Nephron progenitor cell (in vitro differentiated cells): ENCODE measurements at regions not wholly inside any gene's neighbourhood (a gene's known extent, or its start where the extent isn't known, plus 50 kb on each side); places are given as distances from the start of the nearest gene placed in this dataset.

ENCODE experiments used
- DNase-seq: peaks from one replicate; pipeline ENCODE4 v3.0.0; 2021
- H3K27ac Mint-ChIP-seq: 2 replicates; pipeline ENCODE4 v1.8.0; 2021; ENCODE audit warnings: mild to moderate bottlenecking, moderate library complexity, mixed read lengths
- H3K27me3 Mint-ChIP-seq: 2 replicates; pipeline ENCODE4 v1.8.0; 2021; ENCODE audit warnings: mild to moderate bottlenecking, low read depth, mixed read lengths; ENCODE audit not compliant: poor library complexity
- H3K36me3 Mint-ChIP-seq: 2 replicates; pipeline ENCODE4 v1.8.0; 2021; ENCODE audit warnings: low read depth, mixed read lengths
- H3K4me1 Mint-ChIP-seq: 2 replicates; pipeline ENCODE4 v1.8.0; 2021; ENCODE audit warnings: mixed read lengths
- H3K4me3 Mint-ChIP-seq: 2 replicates; pipeline ENCODE4 v1.8.0; 2021; ENCODE audit warnings: mild to moderate bottlenecking, moderate library complexity, mixed read lengths
- H3K9me3 Mint-ChIP-seq: 2 replicates; pipeline ENCODE4 v1.8.0; 2021; ENCODE audit warnings: mild to moderate bottlenecking, moderate library complexity, mixed read lengths
- TF ChIP-seq, protein P1 (sequence below): fragments of 200-600 bp; sonication (generic); IDR thresholded peaks from 2 replicates; pipeline ENCODE4 v1.5.0; 2021; ENCODE audit warnings: antibody characterized with exemption

DNA sequence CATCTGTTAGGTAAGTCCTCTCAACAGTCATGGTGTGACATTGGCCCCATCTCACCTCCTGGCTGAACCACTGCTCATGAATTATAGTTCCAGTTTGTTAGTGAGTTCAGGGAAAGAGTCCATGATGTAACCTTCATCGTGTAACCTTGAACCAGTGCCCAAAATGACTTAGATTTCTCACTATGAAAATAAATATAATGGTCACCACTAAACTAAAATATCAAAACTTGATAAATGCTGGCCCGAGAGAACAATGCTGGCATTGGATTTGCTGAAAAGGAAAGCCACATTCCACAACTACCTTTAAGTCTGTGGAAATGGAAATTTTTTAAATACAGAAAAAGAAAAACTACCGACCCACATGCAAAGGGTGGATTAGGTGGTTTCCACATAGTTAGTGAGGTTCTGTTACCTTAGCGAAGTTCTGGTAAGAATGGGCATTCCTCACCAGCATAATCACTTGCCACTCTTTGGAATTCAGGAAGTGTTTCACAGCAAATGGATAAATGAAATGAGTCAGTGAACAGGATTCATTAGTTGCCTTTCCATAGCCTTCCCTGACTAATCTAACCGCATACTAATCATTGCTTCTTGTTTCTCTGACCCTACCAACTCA is 133.9 kb upstream of the CTAGE1 start:
- no peak overlapping the region for H3K4me3 Mint-ChIP-seq
- no peak for DNase-seq
- H3K36me3 Mint-ChIP-seq, result no peaks in the 10 kb centered on the region
- H3K9me3 Mint-ChIP-seq, result no peaks in the 10 kb centered on the region
- H3K27me3 Mint-ChIP-seq, result peaks cover 2% of the 10 kb centered on the region
- H3K27ac Mint-ChIP-seq, result no peak overlapping the region
- TF ChIP-seq, protein P1, sequence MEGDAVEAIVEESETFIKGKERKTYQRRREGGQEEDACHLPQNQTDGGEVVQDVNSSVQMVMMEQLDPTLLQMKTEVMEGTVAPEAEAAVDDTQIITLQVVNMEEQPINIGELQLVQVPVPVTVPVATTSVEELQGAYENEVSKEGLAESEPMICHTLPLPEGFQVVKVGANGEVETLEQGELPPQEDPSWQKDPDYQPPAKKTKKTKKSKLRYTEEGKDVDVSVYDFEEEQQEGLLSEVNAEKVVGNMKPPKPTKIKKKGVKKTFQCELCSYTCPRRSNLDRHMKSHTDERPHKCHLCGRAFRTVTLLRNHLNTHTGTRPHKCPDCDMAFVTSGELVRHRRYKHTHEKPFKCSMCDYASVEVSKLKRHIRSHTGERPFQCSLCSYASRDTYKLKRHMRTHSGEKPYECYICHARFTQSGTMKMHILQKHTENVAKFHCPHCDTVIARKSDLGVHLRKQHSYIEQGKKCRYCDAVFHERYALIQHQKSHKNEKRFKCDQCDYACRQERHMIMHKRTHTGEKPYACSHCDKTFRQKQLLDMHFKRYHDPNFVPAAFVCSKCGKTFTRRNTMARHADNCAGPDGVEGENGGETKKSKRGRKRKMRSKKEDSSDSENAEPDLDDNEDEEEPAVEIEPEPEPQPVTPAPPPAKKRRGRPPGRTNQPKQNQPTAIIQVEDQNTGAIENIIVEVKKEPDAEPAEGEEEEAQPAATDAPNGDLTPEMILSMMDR, result no peak
- H3K4me1 Mint-ChIP-seq, result peaks cover 7% of the 10 kb centered on the region

DNA sequence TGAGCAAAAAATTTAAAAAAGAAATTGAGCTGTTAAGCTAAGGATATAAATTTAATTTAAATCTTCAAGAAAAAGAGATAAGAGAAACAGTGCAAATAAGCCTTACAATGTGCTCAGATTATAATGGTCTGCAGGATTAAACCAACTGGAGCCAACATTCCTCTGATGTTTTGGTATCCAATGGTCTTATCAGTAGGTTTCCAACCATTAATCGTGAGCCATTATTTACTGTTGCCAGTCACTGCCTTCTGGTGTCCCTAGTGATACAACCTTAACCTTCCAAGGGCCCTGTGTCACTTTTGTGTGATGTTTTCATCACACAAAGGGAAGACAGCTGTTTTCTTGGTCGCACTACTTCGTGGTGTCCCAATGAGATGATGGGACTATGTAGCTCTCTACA is 134.5 kb upstream of the CTAGE1 start:
- Mint-ChIP-seq H3K9me3 (no peaks in the 10 kb centered on the region), H3K4me3 (no peak overlapping the region)
- TF ChIP-seq, protein P1, result no peak

DNA sequence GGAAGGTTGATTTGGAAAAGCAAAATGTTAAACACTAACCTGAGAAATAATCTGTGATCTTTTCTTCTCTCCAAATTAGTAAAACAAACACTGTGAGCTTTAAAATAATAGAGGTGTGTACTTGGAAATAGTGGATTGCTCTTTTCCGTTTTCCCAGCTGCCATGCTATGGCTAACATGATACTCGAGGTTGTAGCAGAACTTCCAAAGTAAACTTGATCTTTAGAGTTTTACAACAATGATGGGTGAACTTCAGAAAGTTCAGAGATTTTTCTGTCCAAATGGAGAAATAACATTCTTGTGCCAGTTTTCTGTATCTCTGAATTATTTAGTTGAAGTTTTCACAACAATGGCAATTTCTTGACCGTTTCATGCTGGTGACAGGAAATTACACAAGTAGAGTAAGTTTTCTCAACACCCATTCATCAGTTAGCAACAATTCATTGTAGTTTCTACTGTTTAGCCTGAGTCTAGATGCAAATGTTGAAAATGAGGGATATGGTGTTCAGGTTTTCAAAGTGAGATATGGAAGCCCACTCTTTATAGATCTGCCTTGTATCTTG is 135.3 kb upstream of the CTAGE1 start:
- no peak for DNase-seq
- H3K4me3 Mint-ChIP-seq, result no peak overlapping the region
- H3K27ac Mint-ChIP-seq, result no peak overlapping the region
- no peaks in the 10 kb centered on the region for H3K9me3 Mint-ChIP-seq
- peaks cover 20% of the 10 kb centered on the region for H3K4me1 Mint-ChIP-seq
- peaks cover 12% of the 10 kb centered on the region for H3K27me3 Mint-ChIP-seq
- H3K36me3 Mint-ChIP-seq, result no peaks in the 10 kb centered on the region
- TF ChIP-seq, protein P1, result no peak

More for the DNA sequence above, 134.5 kb upstream of the CTAGE1 start:
- no peak for DNase-seq
- H3K4me1 Mint-ChIP-seq, result peaks cover 13% of the 10 kb centered on the region
- H3K27ac Mint-ChIP-seq, result no peak overlapping the region
- peaks cover 8% of the 10 kb centered on the region for H3K27me3 Mint-ChIP-seq
- no peaks in the 10 kb centered on the region for H3K36me3 Mint-ChIP-seq

DNA sequence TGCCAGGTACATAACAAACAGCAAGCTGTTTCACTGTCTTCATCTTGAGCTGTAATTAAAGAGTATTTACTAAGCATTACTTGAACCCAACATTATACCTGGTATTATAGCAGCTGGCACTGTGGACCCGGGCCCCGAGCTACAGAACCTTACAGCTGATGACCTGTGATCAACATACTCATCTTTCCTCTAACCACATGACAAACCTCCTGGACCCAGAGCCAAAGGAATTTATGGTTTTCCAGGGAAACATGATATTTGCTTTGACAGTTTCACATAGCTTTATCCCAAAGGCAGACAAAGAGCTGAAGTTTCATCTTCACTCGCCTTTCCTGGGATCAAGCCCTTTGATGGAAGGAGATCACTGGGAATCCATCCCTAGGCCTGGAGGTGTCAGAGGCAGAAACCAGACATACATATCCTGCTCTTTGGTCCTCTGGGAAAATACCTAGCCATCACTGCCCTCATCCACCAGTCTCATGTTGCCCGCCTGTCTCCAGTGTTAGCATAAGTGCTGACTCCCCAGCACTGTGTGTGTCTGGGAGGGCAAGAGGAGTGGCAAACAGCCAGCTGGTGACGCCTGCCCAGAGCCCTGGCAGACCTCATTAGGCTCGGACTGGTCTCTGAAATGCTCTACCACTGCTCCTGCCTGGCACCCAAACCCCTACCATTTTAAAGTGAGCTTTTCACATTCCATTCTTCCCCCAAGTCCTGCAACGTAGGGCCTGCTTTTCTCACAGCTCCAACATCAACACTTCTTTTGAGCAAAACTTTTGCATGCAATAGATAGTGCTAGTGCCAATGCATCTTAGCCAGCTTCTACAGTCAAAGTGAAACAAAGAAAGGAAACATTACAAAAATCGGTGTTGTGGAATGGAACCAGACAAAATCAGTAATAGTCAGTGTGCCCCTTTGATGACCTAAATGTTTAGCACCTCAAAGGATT is 138.8 kb upstream of the CTAGE1 start:
- peaks cover 34% of the 10 kb centered on the region for H3K27me3 Mint-ChIP-seq
- H3K4me3 Mint-ChIP-seq, result no peak overlapping the region
- no peaks in the 10 kb centered on the region for H3K36me3 Mint-ChIP-seq
- no peaks in the 10 kb centered on the region for H3K9me3 Mint-ChIP-seq
- no peak for DNase-seq
- TF ChIP-seq, protein P1, result no peak
- H3K4me1 Mint-ChIP-seq, result peaks cover 42% of the 10 kb centered on the region
- no peak overlapping the region for H3K27ac Mint-ChIP-seq

DNA sequence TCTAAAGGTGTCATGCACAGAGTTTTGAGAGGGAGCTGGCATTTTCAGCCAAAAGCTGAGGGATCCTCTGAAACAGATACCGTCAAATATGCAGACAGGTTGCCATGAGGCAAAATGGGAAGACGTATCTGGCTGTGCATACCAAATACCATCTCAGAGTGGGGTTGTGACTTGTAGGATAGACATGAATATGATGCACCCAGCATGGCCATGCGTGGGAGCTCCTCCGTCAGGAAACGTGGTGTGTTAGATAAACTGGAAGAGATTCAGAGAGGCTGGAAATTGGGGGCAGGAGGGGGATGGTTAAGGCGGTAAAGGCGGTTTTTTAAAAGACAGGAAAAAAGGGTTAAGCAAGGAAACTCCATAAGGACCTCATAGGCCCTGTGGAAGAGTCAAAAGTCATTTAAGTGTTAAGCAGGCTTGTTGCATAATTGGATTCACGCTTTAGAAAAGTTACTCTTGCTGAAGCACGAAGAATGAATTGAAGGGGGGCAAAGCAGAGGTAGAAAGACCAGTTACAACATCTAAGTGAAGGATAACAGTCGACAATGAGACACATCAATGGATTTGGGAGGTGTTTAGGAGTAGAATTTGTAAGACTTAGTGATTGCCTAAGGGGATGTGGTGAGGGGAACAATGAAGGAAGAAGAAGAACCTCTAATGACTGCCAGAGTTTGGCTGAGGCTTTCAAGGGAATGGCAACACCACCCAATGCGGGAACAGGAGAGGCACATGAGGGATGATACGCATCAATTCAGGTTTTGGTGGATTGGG is 139.6 kb upstream of the CTAGE1 start:
- DNase-seq, result no peak
- Mint-ChIP-seq H3K27me3 (peaks cover 42% of the 10 kb centered on the region), H3K4me3 (peak overlapping the region; percentile 21), H3K9me3 (no peaks in the 10 kb centered on the region), H3K4me1 (peaks cover 42% of the 10 kb centered on the region), H3K27ac (no peak overlapping the region), H3K36me3 (no peaks in the 10 kb centered on the region)
- TF ChIP-seq, protein P1, result no peak
